Retina (tissue), 1 donor: ENCODE measurements at regions not wholly inside any gene's neighbourhood (a gene's known extent, or its start where the extent isn't known, plus 50 kb on each side); places are given as distances from the start of the nearest gene placed in this dataset.

Experiments used
- DNase-seq: peaks from one replicate; pipeline ENCODE4 v3.0.0-alpha.2; 2016

DNA sequence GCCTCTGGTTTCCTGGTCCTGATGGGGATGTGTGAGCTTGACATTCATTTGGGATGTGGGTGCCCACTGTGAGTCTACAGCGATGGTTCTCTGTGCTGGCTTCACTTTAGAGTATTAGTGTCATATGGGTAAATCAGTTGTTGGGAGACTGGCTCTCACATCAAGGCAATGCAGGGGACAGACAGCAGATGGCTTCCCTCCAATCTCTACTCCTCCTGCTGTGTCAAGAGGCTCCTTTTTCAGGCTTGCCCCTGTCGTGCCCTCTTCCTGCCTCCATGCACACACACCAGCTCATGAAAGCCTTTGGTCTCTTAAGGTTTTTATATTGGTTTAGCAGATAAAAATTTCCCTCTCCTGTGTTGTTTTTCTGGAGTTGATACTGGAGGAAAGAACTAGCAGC, 315.6 kb downstream of the RDH14 start:
- DNase-seq: peak; percentile 43

DNA sequence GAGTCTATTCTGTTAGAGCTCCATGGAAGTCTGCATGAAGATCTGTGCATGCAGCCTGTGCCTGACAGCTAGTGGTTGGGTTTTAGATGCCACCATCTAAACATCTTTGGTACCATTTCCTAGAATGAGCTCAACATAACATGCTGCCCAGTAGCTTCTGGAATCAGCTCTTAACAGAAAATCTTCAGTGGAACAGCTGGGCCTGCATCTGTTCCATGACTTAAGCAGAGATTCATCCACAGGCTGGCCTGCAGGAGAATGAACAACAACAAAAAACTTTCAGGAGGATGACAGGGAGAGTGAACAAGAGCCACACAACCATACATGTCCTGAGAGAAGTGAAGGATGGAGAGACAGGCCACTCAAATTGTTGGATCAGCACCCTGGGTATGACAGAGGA, 316.6 kb downstream of the RDH14 start:
- DNase-seq: no peak

DNA sequence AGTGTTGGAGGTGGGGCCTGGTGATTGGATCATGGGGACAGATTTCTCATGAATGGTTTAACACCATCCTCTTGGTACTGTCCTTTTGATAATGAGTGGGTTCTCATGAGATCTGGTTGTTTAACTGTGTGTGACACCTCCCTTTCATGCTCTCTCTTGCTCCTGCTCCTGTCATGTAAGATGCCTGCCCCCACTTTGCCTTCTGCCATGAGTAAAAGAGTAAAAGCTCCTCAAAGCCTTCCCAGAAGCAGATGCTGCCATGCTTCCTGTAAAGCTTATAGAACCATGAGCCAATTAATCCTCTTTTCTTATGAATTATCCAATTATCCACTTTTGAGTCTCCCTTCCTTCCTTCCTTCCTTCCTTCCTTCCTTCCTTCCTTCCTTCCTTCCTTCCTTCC, 317.7 kb downstream of the RDH14 start:
- no peak for DNase-seq

DNA sequence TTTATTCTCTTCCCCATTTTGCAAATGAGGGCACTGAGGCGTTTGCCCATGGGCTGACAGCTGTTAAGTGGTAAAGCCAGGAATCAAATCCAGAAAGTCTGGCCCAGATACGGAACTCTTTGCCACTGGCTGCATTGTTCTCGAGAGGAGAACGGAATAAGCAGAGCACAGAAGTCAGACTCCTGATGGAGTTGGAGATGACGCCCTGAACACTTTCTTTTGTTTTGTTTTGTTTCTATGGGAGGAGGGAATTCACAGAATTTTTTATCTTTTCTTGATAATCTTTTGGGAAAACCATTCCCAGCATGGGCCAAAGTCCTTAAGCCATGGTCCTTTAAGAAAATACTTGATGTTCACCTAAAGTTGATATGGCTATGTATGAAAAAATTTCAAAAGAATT, 322.2 kb downstream of the RDH14 start:
- DNase-seq: no peak

DNA sequence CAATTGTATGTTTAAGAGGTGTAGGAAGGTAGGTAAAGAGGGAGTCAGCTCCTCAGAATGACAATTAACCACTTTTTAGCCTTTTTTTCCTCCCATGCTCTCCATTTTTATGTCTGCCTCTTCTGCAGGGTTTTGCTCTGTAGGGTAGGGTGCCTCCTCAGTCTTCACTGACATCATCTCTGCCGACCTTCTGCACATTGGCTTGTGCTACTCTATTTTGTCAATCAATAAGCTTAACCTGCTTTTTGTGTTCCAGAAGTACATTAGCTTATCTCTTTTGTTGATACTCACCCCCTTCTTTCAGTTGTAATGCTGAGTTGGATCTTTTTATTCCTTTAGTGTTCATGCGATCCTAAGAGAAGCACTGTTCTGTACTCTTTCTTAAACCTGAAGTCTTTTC, 323.2 kb downstream of the RDH14 start:
- no peak for DNase-seq

DNA sequence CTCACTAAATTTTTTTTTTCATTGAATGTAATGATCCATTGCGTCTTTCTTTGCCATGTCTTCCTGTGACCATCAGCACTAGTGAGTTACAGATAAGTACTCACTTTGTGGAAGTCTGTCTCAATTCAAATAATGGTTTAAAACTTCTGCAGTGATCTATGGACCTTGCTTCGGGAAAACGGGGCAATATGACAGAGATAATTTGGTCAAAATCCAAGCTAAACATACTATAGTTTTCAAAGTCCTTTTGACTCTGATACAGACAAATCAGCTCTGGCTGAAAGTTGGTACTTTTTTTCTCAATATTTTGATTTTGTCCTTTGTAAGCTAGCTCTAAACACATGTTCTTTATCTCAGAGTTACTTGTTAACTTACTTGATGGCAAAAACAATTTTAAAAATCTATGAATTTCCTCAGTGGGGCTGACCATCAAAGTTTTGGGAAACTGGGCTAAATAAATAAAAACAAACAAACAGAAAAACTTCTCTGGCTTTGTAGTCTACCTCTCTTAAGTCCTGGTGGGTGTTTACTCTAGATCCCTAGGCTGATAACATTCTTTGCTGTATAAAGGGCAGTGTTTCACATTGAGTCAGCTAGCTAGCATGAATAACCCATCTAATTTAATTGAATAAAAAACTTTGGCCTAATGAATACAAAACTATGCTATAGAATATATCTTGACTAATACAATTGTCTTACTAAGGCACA, 327.6 kb downstream of the RDH14 start:
- DNase-seq: no peak

DNA sequence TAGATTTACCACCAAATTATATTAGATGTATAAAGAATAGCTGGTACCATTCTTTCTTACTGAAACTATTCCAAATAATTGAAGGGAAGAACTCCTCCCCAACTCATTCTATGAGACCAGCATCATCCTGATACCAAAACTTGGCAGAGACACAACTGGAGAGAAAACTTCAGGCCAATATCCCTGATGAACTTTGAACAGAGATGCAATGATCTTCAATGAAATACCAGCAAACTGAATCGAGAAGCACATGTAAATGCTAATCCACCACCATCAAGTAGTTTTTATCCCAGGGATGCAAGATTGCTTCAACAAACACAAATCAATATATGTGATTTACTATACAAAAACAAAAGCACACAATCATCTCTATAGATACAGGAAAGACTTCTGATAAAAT, 329.8 kb downstream of the RDH14 start:
- no peak for DNase-seq

DNA sequence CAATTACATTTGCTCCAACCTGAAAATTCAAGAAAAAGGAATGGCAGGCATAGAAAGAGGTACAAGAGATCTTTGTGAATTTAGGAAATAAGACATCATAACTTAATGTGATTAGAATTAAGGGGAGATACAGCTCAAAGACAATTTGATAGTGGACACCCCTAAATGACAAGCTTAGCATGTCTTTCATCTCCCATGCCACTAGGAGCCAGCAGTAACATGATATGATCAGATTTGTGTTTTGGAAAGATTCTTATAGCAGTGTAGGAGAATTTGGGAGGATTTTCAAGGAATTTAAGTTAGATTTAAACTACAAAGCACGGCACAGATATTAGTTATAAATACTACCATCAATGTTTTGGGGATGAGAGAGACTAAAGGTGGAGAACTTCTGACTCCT, 340.8 kb downstream of the RDH14 start:
- DNase-seq: no peak

DNA sequence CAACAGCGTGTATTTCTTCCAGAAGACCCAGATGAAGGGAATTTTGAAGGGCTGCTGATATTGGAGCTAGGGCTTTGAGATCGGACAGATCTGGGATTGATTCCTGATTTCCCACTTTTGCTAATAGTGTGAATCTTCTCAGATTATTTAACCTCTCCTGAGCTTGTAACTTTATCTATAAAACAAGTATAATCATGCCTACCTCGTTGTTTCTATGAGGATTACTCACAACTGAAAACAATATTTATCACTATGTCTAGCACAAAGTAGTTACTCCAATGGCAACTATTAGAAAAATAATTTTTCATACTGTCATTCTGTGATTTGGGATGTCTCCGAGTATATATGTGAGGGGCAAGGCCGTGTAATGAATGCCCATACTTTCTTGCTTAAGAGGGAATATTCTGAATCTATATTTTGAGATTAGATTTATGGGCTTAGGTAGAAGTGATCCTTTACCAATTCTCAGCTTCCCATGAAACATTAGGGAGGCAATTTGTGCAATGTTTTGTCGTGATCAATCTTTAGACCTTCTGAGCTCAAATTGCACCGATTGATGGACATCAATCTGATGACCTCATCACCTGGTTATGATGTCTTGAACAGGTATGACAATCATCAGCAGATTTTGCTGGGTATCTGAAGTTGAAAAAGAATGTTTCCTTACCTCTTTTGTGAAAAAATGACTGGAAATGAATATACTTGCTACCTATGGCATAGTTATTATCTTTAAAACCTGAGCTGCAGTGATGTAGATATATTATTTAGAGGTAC, 339.9 kb downstream of the KCNS3 start:
- no peak for DNase-seq

DNA sequence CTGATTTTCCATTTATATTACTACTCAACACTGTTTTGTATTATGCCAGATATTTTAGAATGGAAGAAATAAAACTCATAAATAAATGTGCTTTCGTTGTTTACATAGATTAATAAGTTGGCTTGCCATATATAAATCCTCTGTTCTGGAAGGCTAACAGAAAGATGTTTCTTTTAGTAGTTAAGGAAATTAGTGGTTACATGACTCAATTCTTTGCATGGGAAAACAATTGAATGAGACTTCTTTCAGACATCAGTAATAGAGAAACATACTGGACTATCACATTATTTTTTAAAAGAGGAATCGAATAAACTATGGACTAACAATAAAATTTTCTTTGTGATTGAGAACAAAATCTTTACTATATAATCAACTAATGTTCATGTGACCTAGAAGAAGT, 336.5 kb downstream of the KCNS3 start:
- no peak for DNase-seq

DNA sequence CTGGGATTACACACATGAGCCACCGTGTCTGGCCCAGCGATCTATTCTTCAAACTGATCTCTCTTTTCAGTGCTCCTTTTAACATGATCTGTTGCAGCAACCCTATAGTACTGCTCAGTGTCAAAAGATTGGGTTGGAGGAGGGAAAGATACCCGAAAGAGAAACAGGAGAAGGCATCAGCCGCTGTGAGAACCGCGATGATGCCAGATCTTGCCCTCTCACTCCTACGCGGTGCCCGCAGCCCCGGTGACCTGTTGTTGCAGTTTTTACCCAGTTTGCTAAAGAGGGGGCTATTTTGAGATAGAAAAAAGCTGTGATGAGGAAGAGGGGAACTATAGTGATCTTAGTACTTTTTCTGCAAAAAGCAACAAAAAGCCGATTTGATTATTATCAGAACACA, 335.5 kb downstream of the KCNS3 start:
- no peak for DNase-seq

DNA sequence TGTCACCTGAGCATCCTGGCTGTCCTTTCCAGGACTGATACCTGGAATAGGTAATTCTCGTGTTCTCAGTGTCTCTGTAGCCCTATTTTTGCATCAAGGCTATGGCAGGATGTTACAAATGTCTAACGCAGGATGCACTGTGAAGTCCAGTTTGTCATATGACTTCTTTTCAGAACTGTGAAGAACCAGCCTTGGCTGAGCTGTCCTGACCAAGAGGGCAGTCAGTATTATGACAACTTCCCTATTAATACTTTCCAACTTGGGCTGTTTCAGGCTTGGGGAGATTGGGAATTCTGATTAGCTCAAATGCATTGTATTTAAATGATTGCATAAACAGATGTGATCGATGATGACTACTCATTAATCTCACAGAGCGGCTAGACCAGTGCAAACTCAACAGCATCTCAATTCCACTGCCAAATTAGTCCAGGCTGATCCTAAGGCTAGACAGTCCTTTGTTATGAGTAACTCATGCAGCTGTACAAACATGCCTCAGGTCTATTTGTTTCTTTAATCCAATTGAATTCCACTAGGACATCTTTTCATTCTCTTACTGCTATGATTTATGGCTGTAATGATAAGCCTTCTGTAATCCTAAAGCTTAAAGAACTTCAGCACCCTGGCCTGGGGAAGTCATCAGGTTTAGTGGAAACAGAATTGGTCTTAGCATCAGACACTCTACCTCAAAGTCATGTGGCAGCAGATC, 331.6 kb downstream of the KCNS3 start:
- DNase-seq: no peak

DNA sequence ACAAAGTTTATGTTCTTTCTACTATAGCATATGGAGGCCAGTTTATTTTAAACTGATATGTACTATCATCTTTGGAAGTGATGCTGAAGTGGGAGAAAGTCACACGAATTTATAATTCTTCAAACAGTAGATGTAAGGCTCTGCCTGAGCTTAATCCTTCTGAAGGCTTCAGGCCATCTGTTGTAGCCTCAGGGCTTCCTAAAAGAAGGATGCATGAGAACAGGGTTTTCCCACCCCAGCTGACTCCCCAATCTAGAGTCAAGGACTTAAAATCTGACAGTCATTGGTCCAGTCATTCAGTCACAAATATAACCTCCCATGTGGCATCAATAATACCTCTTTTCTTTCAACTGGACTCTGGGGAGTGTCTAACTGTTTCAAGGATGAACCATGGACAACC, 330.5 kb downstream of the KCNS3 start:
- no peak for DNase-seq

DNA sequence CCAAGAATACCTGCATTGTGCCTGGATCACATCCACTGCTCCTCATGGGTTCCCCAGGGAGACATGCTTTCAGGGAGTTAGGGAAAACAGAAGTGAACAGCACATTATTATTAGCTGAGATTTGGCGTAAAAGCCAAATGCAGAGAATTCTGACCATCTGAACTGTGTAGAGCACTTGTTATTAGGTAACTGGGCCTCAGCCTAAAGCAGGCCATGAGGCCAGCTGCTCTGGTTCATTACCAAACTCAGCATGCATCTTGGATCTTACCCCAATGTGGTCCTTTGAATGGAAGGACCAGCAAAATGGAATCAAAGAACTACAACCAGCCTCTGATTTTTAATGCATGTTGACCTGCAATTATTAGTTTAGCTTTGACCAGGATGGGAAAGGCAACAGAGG, 322.3 kb downstream of the KCNS3 start:
- no peak for DNase-seq

DNA sequence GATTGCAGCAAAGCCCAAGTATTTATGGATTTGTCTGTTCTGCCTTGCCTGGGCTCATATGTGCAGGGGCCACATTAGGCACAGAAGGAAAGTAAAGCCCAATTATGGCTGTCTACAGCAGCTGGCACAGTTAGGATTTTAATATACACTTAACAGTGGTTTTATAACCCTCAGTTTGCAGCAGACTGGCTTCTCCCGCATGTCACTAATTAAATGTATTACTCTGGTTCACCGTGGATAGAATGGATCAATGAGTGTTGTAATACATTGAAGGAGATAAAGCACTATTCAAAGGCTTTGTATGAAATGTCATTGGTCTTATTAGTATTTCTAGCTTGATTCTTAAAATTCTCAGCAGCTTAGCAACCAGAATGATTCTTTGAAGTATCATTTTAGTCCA, 320.2 kb downstream of the KCNS3 start:
- no peak for DNase-seq

DNA sequence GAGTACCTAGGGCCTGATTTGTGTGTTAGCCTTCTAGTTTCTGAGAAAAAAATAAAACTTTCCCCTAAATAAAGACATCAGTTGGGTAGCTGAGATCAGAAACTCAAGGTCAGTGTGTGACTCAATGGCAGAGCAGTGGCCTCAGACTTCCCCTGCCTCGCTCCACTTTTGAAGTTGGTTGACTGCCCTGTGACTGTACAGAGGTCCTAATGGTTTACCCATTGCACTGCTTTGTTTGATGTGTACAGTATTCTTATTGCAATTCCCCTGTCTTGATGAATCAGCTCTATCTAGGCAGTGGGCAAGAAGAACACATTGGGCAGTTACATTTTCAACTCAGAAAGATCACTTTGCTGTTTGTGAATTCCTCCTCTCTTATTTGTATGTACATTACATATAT, 315.7 kb downstream of the KCNS3 start:
- DNase-seq: no peak

DNA sequence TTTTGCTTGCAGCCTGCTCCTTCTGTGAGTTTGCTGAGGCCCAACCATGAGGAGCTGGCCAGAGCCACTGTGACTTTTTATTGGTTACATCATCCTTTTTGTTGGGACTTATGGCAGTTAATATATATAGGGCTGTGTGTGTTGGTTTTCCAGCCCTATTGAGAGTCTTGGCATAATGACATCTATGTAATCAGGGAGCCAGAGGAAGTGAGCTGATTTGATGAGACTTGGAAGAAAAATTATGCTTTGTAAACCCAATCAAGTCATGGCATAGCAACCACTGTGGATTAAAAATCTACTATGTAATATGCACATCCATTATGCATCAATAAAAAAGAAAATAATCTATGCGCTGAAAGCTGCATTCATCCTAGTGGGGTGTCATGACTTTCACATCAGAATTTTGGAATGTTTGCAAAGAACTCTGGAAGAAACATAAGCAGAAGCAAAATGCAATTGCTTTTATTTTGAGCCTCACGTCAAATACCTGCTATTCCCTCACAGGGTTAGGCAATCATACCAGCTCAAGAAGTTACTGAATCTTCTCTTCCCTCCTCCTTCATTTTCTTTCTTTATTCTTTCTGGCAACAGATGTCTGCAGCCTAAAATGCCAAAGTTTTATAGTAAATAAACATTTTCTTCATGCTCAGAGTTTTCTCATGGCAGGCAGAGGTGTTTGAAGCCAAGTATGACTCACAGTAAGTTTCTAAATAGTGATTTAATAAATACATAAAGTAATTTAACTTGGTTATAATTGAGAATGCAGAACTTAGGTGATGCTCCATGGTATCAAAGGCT, 308.5 kb downstream of the KCNS3 start:
- no peak for DNase-seq

DNA sequence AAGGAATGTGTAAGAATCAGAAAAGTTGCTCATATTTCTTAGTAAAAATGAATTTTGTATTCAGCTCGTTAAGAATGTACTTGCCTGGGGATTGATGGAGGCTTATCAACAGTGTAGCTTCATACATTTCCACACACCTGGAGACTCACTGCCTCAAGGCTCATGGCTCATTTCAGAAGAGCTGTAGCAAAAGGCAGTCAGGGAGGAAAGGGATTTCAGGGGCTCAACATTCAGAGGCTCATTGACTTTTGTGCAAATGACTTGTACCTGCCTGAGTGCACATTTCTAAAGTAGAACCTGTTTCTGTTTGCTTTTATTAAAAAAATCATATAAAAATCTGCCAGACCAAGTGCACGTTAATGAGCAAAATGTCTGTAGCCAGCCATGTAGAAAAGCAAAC, 304.4 kb downstream of the KCNS3 start:
- no peak for DNase-seq

DNA sequence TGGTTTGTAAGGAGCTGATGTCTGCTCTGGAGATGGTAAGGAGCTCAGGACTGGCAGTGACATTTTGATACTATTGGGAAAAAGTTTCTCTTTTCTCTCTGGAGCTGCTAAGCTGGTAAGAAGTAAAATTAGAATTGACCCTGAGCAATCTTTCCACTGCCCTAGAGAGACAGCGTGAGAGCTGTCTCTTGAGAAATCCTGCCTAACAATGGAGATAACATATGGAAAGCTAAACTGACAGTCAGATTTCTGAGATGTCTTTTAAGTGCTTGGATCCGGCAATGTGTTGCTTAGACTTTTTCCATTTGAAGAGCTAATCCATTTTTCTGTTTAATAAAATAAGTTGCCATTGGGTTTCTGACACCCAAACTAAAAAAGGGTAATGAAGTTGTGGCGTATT, 302.4 kb downstream of the KCNS3 start:
- DNase-seq: no peak

DNA sequence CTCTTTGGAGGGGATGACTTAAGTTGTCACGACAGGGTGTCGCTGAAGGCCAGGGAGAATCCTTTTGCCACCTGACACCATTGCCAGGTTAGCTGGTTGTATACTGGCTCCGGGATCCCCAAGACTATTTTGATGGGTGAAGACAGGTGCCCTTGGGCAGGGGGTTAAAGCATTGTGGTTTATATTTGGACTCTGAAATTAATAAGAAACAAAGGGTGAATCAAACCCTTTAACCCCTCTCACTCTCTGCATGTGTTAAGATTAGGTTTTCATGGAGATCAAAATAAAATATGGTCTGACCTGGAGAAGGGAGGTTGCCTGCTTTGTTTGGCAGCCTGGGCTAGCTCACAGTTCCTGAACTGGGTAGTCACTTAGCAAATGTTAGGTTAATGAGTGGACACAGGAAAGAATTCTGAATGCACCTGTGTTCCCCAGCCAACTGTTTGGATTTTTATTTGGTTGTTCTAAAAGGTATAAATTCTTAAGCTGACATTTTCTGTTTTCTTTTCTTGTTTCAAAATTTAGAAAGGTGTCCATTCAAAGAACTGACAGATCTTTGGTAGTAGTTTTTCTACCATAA, 301.7 kb downstream of the KCNS3 start:
- no peak for DNase-seq

DNA sequence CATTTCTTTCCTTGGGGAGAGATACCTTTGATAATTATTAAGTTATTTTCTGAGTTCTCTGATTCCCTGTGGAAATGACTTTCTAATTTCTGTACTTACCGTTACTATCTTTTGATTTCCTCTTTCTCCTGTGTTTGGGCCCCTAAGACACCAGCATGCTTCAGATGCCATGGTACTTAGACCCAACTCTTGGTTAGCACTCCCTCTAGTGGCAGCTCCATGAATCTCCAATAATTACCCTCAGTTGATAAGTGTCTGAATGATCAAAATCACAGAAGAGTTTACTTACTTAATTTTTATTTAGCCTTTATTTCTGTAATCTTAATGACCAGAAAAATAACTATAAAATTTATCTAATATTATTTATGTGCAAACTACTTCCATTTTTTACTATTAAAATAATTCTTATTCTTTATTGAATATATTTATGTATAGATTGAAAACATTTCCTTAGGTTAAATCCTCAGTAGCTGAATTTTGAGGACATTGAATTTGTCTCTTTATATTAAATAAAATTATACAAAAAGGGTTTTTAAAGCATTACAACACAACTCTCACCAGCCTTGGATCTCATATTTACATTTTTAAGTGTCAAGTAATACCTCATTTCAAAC, 300.4 kb downstream of the KCNS3 start:
- no peak for DNase-seq

DNA sequence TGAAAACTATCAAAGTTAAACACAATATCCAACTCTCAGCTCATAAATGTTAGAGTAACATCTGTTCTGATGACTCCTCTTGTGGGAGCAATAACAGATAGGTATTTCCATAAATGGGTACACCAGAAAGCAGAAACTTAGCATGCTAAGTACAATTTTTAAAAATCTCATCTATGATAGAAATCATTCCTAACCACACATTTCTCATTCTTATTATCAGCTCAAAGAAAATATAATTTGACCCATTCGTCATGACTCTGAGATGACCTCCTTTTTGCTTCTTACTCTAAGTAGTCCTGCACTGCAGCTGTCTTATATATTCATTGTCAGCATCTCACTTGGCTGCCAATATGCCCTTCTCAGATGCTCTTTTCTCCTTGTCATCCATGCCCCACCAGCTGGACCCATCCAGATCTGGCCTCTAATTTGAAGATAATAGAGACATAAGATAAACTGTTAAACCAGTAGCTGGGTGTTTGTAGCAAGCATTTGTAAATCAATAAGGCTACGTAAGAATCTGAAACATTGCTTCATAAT, 298.3 kb downstream of the KCNS3 start:
- no peak for DNase-seq
